ENCODE measurements at regions not wholly inside any gene's neighbourhood (a gene's known extent, or its start where the extent isn't known, plus 50 kb on each side); places are given as distances from the start of the nearest gene placed in this dataset.

GRCh38 chr2:234304950-234305349 lies 191.9 kb downstream of the ARL4C start:
- Histone ChIP-seq H3K4me1 (ENCODE audit: insufficient read depth, low read length, poor library complexity, severe bottlenecking) (peaks cover 38% of the 10 kb centered on the region), H4K20me1 (ENCODE audit: insufficient read depth, low read length) (no peaks in the 10 kb centered on the region), H2AFZ (ENCODE audit: low read length) (no peak overlapping the region), H3K36me3 (ENCODE audit: insufficient read depth, low read length) (no peaks in the 10 kb centered on the region), H3K4me3 (ENCODE audit: low read depth, low read length, poor library complexity, severe bottlenecking) (no peak overlapping the region), H3K79me2 (ENCODE audit: insufficient read depth, low read depth, low read length) (no peaks in the 10 kb centered on the region), H3K9me2 (ENCODE audit: insufficient read depth, low read length) (no peaks in the 10 kb centered on the region), H3K27ac (ENCODE audit: low read depth, low read length, poor library complexity, severe bottlenecking) (no peak overlapping the region), H3K4me2 (ENCODE audit: low read length) (no peak overlapping the region), H3K9me3 (ENCODE audit: low read length) (peaks cover 5% of the 10 kb centered on the region; the same call in 1 of the 2 replicates)
- ChIA-PET CTCF (ENCODE audit: unreplicated experiment) (interaction anchor here (1.5 kb wide), 1 partner anchor 11 kb away, joined by 3 read pairs; no protein-coding TSS in a partner anchor), POLR2A (interaction anchor here (1.2 kb wide), 1 partner anchor 9 kb away, joined by 4 read pairs; no protein-coding TSS in a partner anchor)
- TF ChIP-seq CTCF (conservative IDR thresholded peaks at IDR 0.05; ENCODE audit: low read length) (no peak), EZH2phosphoT487 (IDR thresholded peaks at IDR 0.05; ENCODE audit: borderline replicate concordance, low read depth, low read length) (no peak)
- no TSS peak for BruUV-seq (replicated peaks)
- no peak for DNase-seq (ENCODE audit: low spot score)
- intact Hi-C loops (cut with micrococcal nuclease; ENCODE audit: unreplicated experiment), result no loop called here

- ChIA-PET POLR2A (no interaction called here), CTCF (ENCODE audit: unreplicated experiment) (no interaction called here)
- Histone ChIP-seq H3K27ac (ENCODE audit: low read depth, low read length, poor library complexity, severe bottlenecking) (no peak overlapping the region), H2AFZ (ENCODE audit: low read length) (no peak overlapping the region), H3K4me2 (ENCODE audit: low read length) (no peak overlapping the region), H3K4me1 (ENCODE audit: insufficient read depth, low read length, poor library complexity, severe bottlenecking) (peaks cover 16% of the 10 kb centered on the region), H3K9me3 (ENCODE audit: low read length) (peaks cover 5% of the 10 kb centered on the region; the same call in 1 of the 2 replicates), H3K79me2 (ENCODE audit: insufficient read depth, low read depth, low read length) (no peaks in the 10 kb centered on the region), H3K4me3 (ENCODE audit: low read depth, low read length, poor library complexity, severe bottlenecking) (no peak overlapping the region), H3K9me2 (ENCODE audit: insufficient read depth, low read length) (no peaks in the 10 kb centered on the region), H4K20me1 (ENCODE audit: insufficient read depth, low read length) (no peaks in the 10 kb centered on the region), H3K36me3 (ENCODE audit: insufficient read depth, low read length) (no peaks in the 10 kb centered on the region)
- no peak for TF ChIP-seq EZH2phosphoT487 (IDR thresholded peaks at IDR 0.05; ENCODE audit: borderline replicate concordance, low read depth, low read length)
- no peak for TF ChIP-seq CTCF (conservative IDR thresholded peaks at IDR 0.05; ENCODE audit: low read length)
- intact Hi-C loops (cut with micrococcal nuclease; ENCODE audit: unreplicated experiment), result no loop called here
- BruUV-seq (replicated peaks), result no TSS peak
- DNase-seq (ENCODE audit: low spot score), result no peak
Measured at GRCh38 chr2:234302664-234302991, 194.3 kb downstream of the ARL4C start.

- Histone ChIP-seq H3K9me2 (ENCODE audit: insufficient read depth, low read length) (no peaks in the 10 kb centered on the region), H2AFZ (ENCODE audit: low read length) (peak overlapping the region; percentile 29; the same call in 1 of the 2 replicates), H4K20me1 (ENCODE audit: insufficient read depth, low read length) (no peaks in the 10 kb centered on the region), H3K36me3 (ENCODE audit: insufficient read depth, low read length) (no peaks in the 10 kb centered on the region), H3K4me2 (ENCODE audit: low read length) (no peak overlapping the region), H3K27ac (ENCODE audit: low read depth, low read length, poor library complexity, severe bottlenecking) (no peak overlapping the region), H3K4me1 (ENCODE audit: insufficient read depth, low read length, poor library complexity, severe bottlenecking) (peaks cover 16% of the 10 kb centered on the region), H3K79me2 (ENCODE audit: insufficient read depth, low read depth, low read length) (no peaks in the 10 kb centered on the region), H3K4me3 (ENCODE audit: low read depth, low read length, poor library complexity, severe bottlenecking) (no peak overlapping the region), H3K9me3 (ENCODE audit: low read length) (no peaks in the 10 kb centered on the region)
- CTCF ChIA-PET (ENCODE audit: unreplicated experiment), result no interaction called here
- BruUV-seq (replicated peaks), result no TSS peak
- POLR2A ChIA-PET, result interaction anchor here (1.0 kb wide), 1 partner anchor 45 kb away, joined by 3 read pairs; no protein-coding TSS in a partner anchor
- DNase-seq (ENCODE audit: low spot score), result no peak
- TF ChIP-seq CTCF (conservative IDR thresholded peaks at IDR 0.05; ENCODE audit: low read length) (no peak), EZH2phosphoT487 (IDR thresholded peaks at IDR 0.05; ENCODE audit: borderline replicate concordance, low read depth, low read length) (no peak)
- intact Hi-C loops (cut with micrococcal nuclease; ENCODE audit: unreplicated experiment), result no loop called here
Measured at GRCh38 chr2:234300932-234301823, 195.7 kb downstream of the ARL4C start.
